ENCODE measurements at regions not wholly inside any gene's neighbourhood (a gene's known extent, or its start where the extent isn't known, plus 50 kb on each side); places are given as distances from the start of the nearest gene placed in this dataset.
A peak's percentile ranks its signal among the peaks of the same experiment; 100 is the strongest.

DNA sequence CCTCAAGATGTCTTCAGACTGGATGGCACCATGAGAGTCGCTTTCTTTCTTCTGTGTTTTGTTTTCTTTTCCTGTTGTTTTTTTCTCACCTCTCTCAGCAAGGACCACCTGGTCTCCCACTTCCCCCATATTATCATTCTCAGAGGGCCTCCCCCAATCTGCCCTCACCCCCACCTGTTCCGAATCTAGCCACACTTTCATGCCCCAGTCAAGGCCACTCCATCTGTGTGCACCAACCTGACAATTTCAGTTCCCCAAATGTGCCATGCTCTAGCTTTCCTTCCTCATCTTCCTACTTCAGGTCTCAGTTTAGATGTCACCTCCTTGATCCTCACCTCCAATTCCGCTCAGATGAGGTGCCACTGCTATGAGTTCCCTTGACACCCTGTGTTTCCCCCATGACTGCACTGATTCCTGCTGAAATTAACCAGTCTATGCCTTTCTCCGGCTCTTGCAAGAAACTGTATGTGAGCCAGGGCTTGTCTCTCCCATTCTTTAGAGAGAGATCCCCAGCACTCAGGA, 146.2 kb downstream of the PLPP3 start:
- no peak for DNase-seq
- Histone ChIP-seq H3K27me3 (no peaks in the 10 kb centered on the region), H3K4me3 (no peak overlapping the region), H3K9me3 (no peaks in the 10 kb centered on the region), H3K27ac (peak overlapping the region in 3 of 4 donors; percentile 3 to 77 (median 65)), H3K4me1 (peaks cover 17 to 76% (median 27%) of the 10 kb centered on the region in 3 donors), H3K36me3 (no peaks in the 10 kb centered on the region)
- WGBS, 2 donors = 77 to 82% methylated on average over 4 of the region's 4 CpGs
- intact Hi-C loops (cut with DNase I) = no loop called here
- TF ChIP-seq POLR2A (IDR thresholded peaks at IDR 0.05) = no peak
- TF ChIP-seq, protein P1, sequence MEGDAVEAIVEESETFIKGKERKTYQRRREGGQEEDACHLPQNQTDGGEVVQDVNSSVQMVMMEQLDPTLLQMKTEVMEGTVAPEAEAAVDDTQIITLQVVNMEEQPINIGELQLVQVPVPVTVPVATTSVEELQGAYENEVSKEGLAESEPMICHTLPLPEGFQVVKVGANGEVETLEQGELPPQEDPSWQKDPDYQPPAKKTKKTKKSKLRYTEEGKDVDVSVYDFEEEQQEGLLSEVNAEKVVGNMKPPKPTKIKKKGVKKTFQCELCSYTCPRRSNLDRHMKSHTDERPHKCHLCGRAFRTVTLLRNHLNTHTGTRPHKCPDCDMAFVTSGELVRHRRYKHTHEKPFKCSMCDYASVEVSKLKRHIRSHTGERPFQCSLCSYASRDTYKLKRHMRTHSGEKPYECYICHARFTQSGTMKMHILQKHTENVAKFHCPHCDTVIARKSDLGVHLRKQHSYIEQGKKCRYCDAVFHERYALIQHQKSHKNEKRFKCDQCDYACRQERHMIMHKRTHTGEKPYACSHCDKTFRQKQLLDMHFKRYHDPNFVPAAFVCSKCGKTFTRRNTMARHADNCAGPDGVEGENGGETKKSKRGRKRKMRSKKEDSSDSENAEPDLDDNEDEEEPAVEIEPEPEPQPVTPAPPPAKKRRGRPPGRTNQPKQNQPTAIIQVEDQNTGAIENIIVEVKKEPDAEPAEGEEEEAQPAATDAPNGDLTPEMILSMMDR (IDR thresholded peaks at IDR 0.05) = no peak

DNA sequence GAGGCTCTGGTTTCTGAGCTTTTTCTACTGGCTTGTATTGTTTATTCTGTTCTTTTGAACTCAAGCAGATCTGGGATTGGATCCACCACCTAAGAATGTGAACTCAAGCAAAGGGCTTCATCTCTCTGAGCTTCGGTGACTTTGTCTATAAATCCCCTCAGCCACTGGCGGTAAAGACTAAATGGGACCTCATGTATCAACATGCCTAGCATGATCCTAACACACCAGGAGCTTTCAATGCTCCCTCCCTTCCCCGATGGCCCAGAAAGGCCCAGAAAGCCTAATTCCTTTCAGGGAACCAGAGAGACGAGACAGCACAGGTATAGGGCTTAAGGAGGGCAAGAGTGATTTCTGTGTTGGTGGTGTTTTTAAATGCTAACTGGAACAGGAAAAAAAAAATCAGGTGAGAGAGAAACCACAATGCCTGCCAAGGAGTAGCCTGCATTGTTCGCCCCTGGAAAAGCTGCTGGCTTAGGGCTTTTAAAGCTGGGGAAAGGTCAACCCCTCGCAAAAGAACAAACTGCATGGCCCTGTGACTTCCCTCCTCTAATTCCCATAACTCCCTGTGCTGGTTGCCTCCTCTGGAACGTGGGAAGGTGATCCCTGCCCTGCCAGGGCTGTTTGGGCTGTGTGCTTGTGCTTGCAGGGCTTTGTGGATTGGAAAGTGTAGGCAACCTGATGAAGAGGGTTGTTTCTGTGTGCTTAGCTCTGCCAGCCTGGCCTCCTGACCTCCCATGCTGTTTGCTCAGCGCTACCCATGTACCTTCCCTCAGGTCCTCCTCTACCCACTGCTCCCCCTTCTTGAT, 147.0 kb downstream of the PLPP3 start:
- peak overlapping the region; percentile 3 to 77 (median 69) for H3K27ac ChIP-seq

DNA sequence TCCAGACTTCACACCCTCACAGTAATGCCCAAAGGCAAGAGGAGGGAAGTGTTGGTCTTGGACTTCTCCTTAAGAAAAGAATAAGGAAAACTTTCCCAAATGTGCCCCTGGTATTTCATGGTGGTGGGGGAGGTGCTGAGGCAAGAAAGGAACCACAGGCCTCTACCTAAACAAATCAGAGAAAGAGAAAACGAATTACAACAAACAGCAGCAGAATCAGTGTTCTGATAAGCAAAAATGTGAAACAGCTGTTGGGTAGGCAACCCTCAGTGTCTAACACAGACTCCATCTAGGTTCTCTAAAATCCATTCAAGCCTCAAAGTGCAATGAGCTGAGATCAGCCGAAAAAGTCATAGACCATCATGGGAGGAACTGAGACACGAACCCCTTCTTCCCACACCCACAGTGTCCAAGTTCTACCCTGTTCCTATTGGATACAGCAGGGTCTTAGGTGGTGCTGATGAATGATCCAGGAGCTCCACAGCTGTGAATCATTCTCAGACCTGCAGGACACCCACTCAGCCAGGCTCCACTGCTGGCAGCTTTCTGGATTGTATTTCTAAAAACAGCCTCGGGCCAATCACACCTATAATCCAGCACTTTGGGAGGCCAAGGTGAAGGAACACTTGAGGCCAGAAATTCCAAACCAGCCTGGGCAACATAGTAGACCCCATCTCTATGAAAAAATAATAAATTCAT, 149.1 kb downstream of the PLPP3 start:
- Histone ChIP-seq H3K27ac (no peak overlapping the region), H3K4me1 (peaks cover 17 to 62% (median 23%) of the 10 kb centered on the region in 3 donors)

More for the DNA sequence above, 147.0 kb downstream of the PLPP3 start:
- no peak overlapping the region for H3K4me3 ChIP-seq
- no peaks in the 10 kb centered on the region for H3K9me3 ChIP-seq
- DNase-seq = no peak
- H3K36me3 ChIP-seq = no peaks in the 10 kb centered on the region
- 36 to 59% methylated on average over 8 of the region's 8 CpGs for WGBS, 2 donors
- H3K4me1 ChIP-seq = peaks cover 17 to 70% (median 23%) of the 10 kb centered on the region in 3 donors
- H3K27me3 ChIP-seq = no peaks in the 10 kb centered on the region
- no peak for TF ChIP-seq POLR2A (IDR thresholded peaks at IDR 0.05)
- TF ChIP-seq, protein P1 (IDR thresholded peaks at IDR 0.05) = no peak
- intact Hi-C loops (cut with DNase I) = no loop called here

DNA sequence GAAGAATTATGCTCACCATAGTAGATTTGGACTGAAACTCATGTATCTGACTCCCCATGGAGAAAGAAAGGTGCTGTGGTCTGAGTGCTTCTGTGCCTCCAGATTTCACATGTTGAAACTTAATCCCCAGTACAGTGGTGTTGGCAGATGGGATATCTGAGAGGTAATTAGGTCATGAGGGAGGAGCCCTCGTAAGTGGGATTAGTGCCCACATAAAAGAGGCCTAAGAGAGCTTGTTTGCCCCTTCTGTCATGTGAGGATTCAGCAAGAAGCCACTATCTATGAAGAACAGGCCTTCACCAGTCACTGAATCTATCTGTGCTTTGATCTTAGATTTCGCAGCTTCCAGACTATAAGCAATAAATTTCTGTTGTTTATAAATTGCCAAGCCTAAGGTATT, 150.1 kb downstream of the PLPP3 start:
- Histone ChIP-seq H3K27ac (no peak overlapping the region), H3K4me3 (no peak overlapping the region), H3K36me3 (no peaks in the 10 kb centered on the region), H3K4me1 (peaks cover 22 to 62% (median 23%) of the 10 kb centered on the region in 3 donors), H3K9me3 (no peaks in the 10 kb centered on the region), H3K27me3 (no peaks in the 10 kb centered on the region)
- WGBS, 2 donors = 63% methylated on average over 2 of the region's 2 CpGs
- DNase-seq = no peak
- intact Hi-C loops (cut with DNase I) = no loop called here
- TF ChIP-seq, protein P1 (IDR thresholded peaks at IDR 0.05) = no peak
- TF ChIP-seq POLR2A (IDR thresholded peaks at IDR 0.05) = no peak

More for the DNA sequence above, 149.1 kb downstream of the PLPP3 start:
- no peak overlapping the region for H3K4me3 ChIP-seq
- TF ChIP-seq, protein P1 (IDR thresholded peaks at IDR 0.05) = no peak
- no peak for TF ChIP-seq POLR2A (IDR thresholded peaks at IDR 0.05)
- H3K36me3 ChIP-seq = no peaks in the 10 kb centered on the region
- H3K27me3 ChIP-seq = no peaks in the 10 kb centered on the region
- no peaks in the 10 kb centered on the region for H3K9me3 ChIP-seq
- no peak for DNase-seq
- intact Hi-C loops (cut with DNase I) = no loop called here
- 72 to 76% methylated on average over 4 of the region's 4 CpGs for WGBS, 2 donors
